GM19324 (cell line): ENCODE measurements at regions not wholly inside any gene's neighbourhood (a gene's known extent, or its start where the extent isn't known, plus 50 kb on each side); places are given as distances from the start of the nearest gene placed in this dataset.

Experiments
- ATAC-seq: cut with Tn5 transposase; IDR thresholded peaks from one replicate; pipeline ENCODE4 v1.9.1; 2021; ENCODE audit warnings: mild to moderate bottlenecking, moderate library complexity; ENCODE audit not compliant: unreplicated experiment, low FRiP score

- no peak for ATAC-seq
Measured at GRCh38 chr3:66740260-66740659, 239.4 kb upstream of the LRIG1 start.

GRCh38 chr3:66744521-66744920, 243.7 kb upstream of the LRIG1 start:
- ATAC-seq = no peak

GRCh38 chr3:66744986-66745385, 244.2 kb upstream of the LRIG1 start:
- no peak for ATAC-seq

GRCh38 chr3:66747261-66747660, 246.4 kb upstream of the LRIG1 start:
- no peak for ATAC-seq

GRCh38 chr3:66747696-66748095, 246.9 kb upstream of the LRIG1 start:
- no peak for ATAC-seq

GRCh38 chr3:66748175-66748876, 247.5 kb upstream of the LRIG1 start:
- no peak for ATAC-seq

GRCh38 chr3:66751842-66752241, 246.3 kb upstream of the KBTBD8 start:
- no peak for ATAC-seq

- ATAC-seq = no peak
Measured at GRCh38 chr3:66753670-66754069, 244.4 kb upstream of the KBTBD8 start.

GRCh38 chr3:66754613-66755012, 243.5 kb upstream of the KBTBD8 start:
- ATAC-seq = no peak

- no peak for ATAC-seq
Measured at GRCh38 chr3:66755924-66756323, 242.2 kb upstream of the KBTBD8 start.

- no peak for ATAC-seq
Measured at GRCh38 chr3:66756468-66757036, 241.6 kb upstream of the KBTBD8 start.

GRCh38 chr3:66761093-66761780, 236.9 kb upstream of the KBTBD8 start:
- no peak for ATAC-seq

GRCh38 chr3:66762916-66763693, 235.0 kb upstream of the KBTBD8 start:
- no peak for ATAC-seq

GRCh38 chr3:66778107-66778506, 220.0 kb upstream of the KBTBD8 start:
- ATAC-seq = no peak

GRCh38 chr3:66778777-66779176, 219.3 kb upstream of the KBTBD8 start:
- ATAC-seq = no peak

- no peak for ATAC-seq
Measured at GRCh38 chr3:66785191-66785909, 212.8 kb upstream of the KBTBD8 start.

- ATAC-seq = no peak
Measured at GRCh38 chr3:66789580-66790237, 208.4 kb upstream of the KBTBD8 start.

- ATAC-seq = no peak
Measured at GRCh38 chr3:66792086-66792485, 206.0 kb upstream of the KBTBD8 start.

- no peak for ATAC-seq
Measured at GRCh38 chr3:66795365-66795764, 202.7 kb upstream of the KBTBD8 start.

- ATAC-seq = no peak
Measured at GRCh38 chr3:66796343-66796742, 201.8 kb upstream of the KBTBD8 start.
